ENCODE measurements at regions not wholly inside any gene's neighbourhood (a gene's known extent, or its start where the extent isn't known, plus 50 kb on each side); places are given as distances from the start of the nearest gene placed in this dataset.
"Not testable (repeated sequence)": the region's sequence is repeated elsewhere in the genome, so short reads cannot be mapped to it uniquely, and the experiment has no call there.

DNA sequence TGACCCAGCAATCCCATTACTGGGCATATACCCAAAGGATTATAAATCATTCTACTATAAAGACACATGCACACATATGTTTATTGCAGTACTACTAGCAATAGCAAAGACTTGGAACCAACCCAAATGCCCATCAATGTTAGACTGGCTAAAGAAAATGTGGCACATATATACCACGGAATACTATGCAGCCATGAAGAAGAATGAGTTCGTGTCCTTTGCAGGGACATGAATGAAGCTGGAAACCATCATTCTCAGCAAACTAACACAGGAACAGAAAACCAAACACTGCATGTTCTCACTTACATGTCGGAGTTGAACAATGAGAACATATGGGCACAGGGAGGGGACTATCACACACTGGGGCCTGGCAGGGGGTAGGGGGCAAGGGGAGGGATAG lies 183.0 kb downstream of the HACE1 start:
- not testable (repeated sequence) for DNase-seq (ENCODE audit: low spot score)

DNA sequence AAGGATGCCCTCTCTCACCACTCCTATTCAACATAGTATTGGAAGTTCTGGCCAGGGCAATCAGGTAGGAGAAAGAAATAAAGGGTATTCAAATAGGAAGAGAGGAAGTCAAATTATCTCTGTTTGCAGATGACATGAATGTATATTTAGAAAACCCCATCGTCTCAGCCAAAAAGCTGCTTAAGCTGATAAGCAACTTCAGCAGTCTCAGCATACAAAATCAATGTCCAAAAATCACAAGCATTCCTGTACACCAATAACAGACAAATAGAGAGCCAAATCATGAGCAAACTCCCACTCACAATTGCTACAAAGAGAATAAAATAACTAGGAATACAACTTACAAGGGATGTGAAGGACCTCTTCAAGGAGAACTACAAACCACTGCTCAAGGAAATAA lies 184.6 kb downstream of the HACE1 start:
- not testable (repeated sequence) for DNase-seq (ENCODE audit: low spot score)

DNA sequence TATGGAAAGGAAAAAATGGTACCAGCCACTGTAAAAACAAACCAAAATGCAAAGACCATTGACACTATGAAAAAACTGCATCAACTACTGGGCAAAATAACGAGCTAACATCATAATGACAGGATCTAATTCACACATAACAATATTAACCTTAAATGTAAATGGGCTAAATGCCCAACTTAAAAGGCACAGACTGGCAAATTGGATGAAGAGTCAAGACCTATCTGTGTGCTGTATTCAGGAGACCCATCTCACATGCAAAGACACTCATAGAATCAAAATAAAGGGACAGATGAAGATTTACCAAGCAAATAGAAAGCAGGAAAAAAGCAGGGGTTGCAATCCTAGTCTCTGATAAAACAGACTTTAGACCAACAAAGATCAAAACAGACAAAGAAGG lies 186.6 kb downstream of the HACE1 start:
- DNase-seq (ENCODE audit: low spot score), result not testable (repeated sequence)

DNA sequence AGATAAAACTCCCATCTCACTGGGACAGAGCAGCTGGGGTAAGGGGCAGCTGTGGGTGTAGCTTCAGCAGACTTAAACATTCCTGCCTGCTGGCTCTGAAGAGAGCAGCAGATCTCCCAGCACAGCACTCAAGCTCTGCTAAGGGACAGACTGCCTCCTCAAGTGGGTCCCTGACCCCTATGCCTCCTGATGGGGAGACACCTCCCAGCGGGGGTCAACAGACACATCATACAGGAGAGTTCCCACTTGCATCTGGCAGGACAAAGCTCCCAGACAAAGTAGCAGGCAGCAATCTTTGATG lies 188.2 kb downstream of the HACE1 start:
- not testable (repeated sequence) for DNase-seq (ENCODE audit: low spot score)

DNA sequence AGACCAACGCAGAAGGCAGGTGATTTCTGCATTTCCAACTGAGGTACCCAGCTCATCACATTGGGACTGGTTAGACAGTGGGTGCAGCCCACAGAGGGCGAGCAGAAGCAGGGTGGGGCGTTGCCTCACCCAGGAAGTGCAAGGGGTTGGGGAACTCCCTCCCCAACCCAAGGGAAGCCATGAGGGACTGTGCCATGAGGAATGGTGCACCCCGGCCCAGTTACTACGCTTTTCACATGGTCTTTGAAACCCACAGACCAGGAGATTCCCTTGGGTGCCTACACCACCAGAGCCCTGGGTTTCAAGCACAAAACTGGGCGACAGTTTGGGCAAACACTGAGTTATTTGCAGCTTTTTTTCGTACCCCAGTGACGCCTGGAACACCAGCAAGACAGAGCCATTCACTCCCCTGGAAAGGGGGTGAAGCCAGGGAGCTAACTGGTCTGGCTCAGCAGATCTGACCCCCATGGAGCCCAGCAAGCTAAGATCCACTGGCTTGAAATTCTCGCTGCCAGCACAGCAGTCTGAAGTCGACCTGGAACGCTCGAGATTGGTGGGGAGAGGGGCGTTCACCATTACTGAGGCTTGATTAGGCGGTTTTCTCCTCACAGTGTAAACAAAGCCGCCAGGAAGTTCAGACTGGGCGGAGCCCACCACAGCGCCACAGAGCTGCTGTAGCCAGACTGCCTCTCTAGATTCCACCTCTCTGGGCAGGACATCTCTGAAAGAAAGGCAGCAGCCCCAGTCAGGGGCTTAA lies 188.7 kb downstream of the HACE1 start:
- DNase-seq (ENCODE audit: low spot score), result not testable (repeated sequence)

DNA sequence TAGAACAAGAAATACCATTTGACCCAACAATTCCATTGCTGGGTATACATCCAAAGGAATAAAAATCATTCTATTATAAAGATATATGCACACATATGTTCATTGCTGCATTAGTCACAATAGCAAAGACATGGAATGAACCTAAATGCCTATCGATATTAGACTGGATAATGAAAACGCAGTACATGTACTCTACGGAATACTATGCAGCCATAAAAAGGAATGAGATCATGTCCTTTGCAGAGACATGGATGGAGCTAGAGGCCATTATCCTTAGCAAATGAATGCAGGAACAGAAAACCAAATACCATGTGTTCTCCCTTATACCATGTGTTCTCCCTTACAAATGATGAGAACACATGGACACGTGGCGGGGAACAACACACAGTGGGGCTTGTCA lies 190.2 kb downstream of the HACE1 start:
- DNase-seq (ENCODE audit: low spot score), result no peak

DNA sequence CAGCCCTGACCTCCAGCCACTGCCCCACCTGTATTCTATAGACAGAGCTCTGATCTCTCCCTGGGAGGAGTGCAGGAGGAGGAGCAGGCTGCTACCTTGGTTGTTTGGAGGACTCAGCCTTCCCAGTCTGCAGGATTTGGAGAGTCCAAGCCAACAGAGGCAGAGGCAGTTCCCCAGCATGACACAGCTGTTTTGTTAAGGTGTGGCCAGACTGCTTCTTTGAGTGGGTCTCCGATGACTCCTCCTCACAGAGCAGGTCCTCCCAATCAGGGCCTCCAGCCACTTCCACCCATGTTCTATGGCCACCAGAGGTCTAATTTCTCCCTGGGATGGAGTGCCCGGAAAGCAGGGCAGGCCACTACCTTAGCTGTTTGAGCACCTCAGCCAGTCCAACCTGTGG lies 203.5 kb downstream of the HACE1 start:
- DNase-seq (ENCODE audit: low spot score), result no peak

DNA sequence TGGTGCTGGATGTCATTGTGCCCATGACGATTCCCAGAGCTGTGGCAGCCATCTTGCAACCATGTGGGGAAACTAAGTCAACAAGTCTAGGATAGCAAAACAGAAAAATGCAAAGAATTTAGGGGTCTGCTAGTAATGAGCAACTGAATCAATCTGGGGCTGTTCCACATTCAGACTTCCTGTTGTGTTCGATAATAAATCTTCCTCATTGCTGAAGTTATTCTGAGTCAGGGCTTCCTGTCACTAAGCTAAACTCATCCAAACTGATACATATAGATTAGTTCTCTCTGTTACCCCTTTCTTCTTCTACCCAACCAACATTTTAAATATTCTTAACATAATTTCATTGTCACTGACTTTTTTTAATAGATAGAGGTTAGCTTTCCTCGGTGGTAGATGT lies 205.9 kb downstream of the HACE1 start:
- no peak for DNase-seq (ENCODE audit: low spot score)

DNA sequence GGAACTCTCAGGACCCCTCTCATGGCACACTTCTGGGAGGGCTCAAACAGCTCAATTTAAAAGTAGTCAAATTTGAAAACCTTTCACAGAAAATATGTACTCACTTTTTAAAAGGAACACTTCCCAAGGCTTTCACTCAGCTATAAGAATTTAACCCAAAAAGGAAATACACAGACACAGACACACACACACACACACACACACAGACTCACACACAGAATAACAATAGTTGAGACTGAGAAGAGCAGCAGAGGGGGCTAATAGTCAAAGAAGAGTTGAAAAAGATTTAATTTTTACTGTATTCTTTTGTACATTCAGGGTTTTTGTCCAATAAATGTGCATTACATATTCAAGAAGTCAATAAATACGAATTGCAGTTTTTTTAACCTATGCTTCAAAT lies 211.4 kb downstream of the HACE1 start:
- no peak for DNase-seq (ENCODE audit: low spot score)

DNA sequence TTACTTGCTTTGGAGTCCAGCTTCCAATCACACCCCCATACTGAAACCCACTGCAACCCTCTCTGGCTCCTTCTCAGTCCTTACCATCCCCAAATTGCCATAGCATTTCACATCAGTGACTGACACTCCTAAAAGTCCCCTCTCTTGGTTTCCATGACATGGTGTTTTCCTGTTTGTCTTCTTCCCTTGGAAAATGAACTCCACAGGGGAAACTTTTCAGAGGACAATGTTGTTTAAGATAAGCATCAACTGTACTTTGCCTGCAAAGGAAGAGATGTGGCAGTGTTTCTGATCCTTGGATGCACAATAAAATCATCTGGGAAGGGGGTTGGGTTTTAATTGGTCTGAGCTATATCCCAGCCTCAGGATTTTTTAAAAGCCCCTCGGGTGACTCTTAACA lies 214.9 kb downstream of the HACE1 start:
- no peak for DNase-seq (ENCODE audit: low spot score)

DNA sequence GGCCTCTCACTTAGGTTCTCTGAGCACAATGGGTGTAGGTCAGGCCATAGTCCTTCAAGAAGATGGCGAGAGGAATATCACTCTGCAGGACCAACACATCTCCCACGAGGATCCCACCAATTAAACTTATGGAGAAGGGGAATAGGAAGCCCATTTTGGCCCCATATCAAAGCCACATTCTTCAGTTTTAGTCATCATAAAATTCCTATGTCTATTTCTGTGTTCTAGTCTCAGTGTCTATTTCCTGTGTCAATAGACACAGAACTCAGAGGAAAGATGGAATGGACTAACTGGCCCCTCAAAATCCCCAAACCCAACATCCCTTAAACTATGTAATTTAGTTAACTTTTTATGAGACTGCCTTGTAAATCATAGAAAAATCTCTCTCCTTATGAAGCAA lies 216.8 kb downstream of the HACE1 start:
- no peak for DNase-seq (ENCODE audit: low spot score)

DNA sequence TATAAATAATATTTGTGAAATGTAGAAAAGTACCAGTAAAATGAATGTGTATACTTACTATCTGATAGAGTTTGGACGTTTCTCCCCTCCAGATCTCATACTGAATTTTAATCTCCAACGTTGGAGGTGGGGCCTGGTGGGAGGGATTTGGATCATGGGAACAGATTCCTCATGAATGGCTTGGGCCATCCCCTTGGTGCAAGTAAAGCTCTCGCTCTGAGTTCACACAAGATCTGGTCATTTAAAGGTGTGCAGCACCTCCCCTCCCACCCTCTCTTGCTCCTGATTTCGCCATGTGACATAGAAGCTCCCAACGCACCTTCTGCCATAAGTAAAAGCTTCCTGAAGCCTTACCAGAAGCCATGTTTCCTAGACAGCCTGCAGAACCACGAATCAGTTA lies 219.0 kb downstream of the HACE1 start:
- DNase-seq (ENCODE audit: low spot score), result no peak

DNA sequence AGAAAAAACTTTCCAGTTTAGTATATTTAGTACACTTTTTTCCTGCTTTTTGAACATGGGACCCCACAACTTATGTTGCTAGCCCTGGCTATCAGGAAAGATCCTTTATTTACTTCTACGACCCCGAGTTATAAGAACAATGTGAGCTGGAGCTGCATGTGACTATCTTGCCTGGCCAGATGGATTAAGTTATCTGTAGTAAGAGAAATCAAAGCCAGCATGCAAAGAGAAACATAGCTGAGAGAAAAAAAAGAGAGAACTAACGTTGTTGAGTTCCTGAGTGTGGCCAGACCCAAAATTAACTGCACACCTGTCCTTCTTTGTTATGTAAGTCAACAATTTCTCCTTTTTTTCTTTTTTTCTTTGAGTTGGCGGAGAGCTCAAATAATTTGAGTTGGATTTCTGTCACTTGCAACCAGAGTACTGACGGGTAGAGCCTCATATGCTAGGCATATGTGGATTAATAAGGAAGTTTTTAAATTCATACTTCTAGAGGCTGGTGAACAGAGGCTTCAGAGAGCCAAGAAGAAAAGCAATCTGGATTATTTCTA lies 219.5 kb downstream of the HACE1 start:
- DNase-seq (ENCODE audit: low spot score), result no peak

DNA sequence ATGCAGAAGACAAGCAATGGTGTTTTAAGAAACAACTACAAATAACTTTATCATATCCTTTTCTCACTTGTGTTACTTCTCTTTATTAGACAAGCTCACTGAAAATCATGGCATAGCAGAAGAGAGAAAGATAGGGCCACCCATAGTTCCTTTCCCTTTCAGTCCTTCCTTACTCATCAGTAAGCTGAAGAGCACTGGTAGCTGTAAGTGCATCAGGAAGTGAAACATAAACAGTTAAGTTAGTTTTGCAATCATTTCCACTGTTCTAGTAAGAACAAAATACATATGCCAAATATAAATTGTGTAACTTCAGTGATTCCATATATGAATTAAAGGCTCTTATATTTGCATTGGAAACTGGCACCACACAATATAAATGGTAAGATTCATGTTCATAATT lies 220.1 kb downstream of the HACE1 start:
- no peak for DNase-seq (ENCODE audit: low spot score)

DNA sequence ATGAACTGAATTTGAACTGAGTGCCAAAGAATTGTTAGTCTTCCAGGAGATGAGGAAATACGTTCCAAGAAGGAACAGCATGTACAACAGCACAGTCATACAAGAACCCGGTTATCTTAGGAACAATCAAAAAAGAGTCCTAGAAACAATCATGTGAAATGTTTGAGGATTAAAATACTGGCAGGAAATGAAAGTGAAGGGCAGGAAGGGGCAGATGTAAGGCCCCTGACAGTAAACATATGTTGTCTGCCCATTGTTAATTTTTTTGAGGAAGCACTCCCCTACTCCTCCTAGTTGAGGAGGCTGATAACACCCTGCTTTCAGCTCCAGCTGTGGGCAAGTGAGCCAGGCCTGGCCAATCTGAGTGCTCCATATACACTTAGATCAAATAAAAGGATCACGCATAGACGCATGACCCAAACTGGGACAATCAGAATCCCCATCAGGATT lies 220.9 kb downstream of the HACE1 start:
- no peak for DNase-seq (ENCODE audit: low spot score)

DNA sequence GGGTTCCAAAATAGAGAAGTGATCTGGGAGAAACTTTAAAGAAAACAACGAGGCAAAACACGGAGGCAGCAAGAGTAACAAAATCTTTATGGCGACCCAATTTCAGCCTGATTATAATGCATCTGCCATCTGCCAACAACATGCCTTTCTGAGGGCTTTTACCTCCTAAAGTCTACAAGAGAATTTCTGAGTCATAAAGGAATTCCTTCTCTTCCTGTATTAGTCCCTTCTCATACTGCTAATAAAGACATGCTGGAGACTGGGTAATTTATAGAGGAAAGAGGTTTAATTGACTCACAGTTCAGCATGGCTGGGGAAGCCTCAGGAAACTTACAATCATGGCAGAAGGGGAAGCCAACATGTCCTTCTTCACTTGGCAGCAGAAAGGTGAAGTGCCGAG lies 226.6 kb downstream of the HACE1 start:
- no peak for DNase-seq (ENCODE audit: low spot score)

DNA sequence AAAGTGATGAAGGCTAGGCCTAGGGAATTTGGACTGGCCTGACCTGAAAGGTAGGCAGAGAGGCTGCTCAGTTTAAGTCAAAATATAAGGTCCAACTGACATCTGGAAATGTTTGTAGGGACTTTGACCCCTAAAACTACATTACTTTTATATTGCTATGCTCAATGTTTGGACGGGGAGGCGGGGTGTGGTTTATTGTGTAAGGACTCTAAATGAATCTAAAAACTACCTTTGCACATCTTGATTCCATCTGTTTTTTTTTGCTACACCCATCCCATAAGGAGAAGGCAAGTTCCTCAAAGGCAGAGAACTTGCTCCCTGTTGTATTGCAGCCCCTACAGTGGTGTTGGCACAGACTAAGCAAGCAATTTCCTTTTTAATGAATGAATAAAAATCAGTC lies 227.1 kb downstream of the HACE1 start:
- DNase-seq (ENCODE audit: low spot score), result no peak

DNA sequence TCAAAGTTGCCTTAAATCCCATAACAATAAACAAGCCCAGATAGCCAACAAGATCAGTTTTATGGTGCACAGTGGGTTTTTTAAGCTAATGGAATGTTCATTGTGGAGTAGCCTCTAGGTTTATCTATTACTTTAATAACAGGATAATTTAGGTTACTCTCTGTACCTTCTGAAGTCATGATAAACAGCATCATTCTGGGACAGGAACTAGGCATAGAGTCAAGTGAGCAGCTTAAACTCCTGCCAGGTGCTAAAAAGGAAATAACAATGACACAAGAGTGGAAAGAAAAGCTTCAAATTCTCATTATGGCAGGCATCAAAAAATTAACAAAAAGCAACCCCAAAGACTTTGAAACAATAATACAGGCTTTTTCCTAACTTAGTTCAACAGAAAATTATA lies 228.8 kb downstream of the HACE1 start:
- no peak for DNase-seq (ENCODE audit: low spot score)

DNA sequence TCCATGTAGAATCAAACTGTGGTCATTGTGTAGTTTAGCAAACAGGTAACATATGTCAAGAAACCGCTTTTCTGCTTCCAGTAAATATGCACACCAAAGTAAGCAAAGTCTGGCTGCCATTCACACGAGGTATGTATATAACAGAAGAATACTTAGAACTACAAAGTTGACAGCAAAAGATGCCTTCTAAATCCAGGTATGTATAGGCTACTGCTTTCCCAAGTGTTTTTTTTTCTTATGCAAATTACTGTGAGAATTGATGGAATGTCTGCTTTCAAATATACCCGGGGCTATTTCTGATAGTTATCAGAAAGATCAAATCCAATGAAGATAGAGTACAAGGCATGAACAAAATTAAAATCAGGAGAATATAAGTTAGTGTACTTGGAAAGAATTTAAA lies 229.2 kb downstream of the HACE1 start:
- DNase-seq (ENCODE audit: low spot score), result no peak

DNA sequence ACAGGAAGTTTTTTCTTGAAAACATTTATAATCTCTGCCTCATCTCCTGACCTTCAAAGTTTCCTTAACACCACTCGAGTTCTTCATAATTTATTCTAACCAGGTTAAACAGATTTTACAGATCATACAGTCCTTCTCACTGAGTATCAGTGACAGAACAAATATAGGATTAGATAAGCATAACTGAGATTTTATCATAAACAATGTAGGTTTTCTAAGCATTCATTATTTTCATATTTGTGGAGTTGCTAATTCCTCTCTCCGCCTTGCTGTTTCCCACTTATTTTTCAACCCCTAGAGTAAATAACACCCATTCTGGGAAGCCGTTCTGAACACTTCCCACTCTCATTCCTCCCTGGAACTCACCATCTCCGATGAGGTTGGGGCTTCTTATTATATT lies 229.9 kb downstream of the HACE1 start:
- no peak for DNase-seq (ENCODE audit: low spot score)

DNA sequence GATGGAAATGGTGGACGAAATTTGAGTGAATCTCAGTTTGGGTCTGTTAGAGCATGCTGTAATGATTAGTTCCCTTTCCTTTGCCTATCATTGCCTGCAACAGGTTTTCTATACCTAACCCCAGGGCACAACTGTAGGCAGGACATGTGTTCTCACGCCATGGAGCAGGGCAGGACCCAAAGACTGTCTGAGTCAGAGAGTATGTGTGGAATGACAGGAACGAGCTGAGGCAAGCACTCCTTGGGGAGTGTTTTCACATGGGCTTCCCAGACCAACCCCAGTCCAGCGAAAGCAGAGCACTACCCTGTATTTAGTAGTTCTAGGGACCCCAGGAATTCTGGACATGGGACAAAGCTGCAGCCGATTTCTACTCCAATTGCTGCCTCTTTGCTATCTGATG lies 234.2 kb downstream of the HACE1 start:
- DNase-seq (ENCODE audit: low spot score), result no peak

DNA sequence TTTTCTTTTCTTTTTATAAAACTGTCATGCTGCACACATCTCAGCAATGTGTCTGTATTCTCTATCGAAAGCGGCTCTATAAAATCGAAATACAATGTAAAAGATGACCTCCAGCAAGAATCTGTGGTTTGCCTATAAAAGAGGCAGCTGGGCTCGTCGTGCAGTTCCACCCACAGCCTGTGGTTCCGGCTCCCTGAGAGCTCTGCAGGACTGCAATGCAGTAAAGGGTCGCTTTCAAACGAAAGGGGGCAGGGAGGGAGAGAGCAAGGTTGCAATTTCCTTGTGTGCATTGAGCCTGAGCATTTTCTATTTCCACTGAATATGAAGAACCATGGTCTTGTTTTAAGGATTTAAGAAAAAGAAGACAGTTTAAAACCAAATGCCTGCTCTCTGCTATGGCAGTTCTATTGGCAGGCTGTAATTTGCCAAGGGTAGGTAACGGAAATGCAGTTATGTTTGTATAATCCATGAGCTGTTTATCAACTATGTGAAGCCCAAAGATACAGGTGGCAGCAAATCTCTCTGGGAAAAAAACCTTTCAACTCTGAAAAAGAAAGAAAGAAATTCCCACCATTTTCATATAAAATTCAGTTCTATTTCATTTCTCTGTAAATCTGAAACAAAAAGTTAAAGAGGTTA lies 236.5 kb downstream of the HACE1 start:
- no peak for DNase-seq (ENCODE audit: low spot score)

DNA sequence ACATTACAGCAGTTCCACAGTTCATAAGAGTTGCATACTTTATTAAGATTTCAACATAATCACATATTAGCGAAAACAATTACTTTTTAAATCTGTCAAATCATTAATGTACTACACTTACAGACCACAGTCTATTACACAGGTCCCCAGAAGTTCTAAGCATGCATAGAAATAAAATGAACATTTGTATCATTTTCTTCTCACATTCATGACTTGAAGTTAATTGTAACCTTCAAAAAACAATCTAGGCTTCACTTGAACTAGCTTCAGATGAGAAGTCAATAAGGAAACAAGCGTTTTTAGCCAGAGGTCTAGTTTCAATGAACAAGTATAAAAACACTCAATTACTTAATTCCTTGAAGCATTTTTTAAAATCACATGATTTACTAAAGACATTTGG lies 238.3 kb downstream of the HACE1 start:
- DNase-seq (ENCODE audit: low spot score), result no peak

DNA sequence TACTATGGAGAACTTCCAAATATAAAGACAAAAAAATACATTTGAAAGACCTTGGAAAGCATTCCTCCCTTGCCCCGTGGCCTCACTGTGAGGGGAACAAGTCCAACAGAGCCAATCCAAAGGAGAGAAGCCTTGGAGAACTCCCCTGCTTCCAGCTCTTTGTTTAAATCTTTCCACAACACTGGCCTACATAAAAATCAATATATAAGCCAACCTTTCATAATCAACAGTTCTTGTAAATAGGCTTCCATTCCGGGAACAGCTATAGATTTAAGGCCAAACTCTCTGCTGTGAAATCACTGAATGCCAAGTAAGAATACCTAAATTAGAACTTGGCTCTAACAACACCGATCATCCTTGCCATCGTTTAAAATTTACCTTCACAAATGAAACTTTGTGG lies 242.1 kb downstream of the HACE1 start:
- DNase-seq (ENCODE audit: low spot score), result no peak

Measured in ecto neural progenitor cell (in vitro differentiated cells).